HCT116 (cell line): ENCODE measurements at regions not wholly inside any gene's neighbourhood (a gene's known extent, or its start where the extent isn't known, plus 50 kb on each side); places are given as distances from the start of the nearest gene placed in this dataset.

Experiments
- ATAC-seq: fragments of 200-7000 bp; cut with Tn5 transposase; 2 replicates; pipeline ENCODE4 v1.9.1; 2020; ENCODE audit warnings: mild to moderate bottlenecking, moderate library complexity
- BruUV-seq: library from RNA; stranded (reverse); fragments of 400-500 nt; replicated peaks from 2 replicates; lab custom pipeline; 2021; lab: Mats Ljungman, UMichigan
- CTCF ChIA-PET: fragments of 300-600 bp; sonication (Branson Sonifier 250); formaldehyde crosslinking; loops from one replicate; lab custom pipeline; 2021; ENCODE audit warnings: antibody characterized with exemption; lab: Charles Lee
- POLR2A ChIA-PET: fragments of 300-600, 350-600 bp; sonication (Branson Sonifier 250); formaldehyde crosslinking; loops from one replicate; lab custom pipeline; 2021; ENCODE audit warnings: antibody characterized with exemption; lab: Charles Lee
- RAD21 ChIA-PET, 2 experiments: fragments of 300-600 bp; sonication (Branson Sonifier 250); formaldehyde crosslinking; loops; one replicate each; lab custom pipeline; 2023; ENCODE audit warnings: low total read pairs in 2 of 2; ENCODE audit not compliant: uncharacterized antibody in 2 of 2, unreplicated experiment in 2 of 2, low non-redundant PET in 1 of 2; lab: Charles Lee
- DNase-seq: peaks from one replicate; pipeline ENCODE4 v3.0.0-alpha.2; 2010; ENCODE audit warnings: low read depth, low spot score
- H2AFZ ChIP-seq: fragments of 200-600 bp; shearing (Covaris generic), sonication (generic); 2 replicates; pipeline ENCODE4 v1.6.1; 2017; ENCODE audit warnings: low read depth, mixed run types, mixed read lengths, antibody characterized with exemption, low read length; ENCODE audit not compliant: poor library complexity, severe bottlenecking
- H3K27ac ChIP-seq: 2 replicates; pipeline ENCODE4 v1.5.1; 2012; ENCODE audit warnings: low read depth, low read length
- H3K27me3 ChIP-seq: fragments of 200-600 bp; sonication (generic); 2 replicates; pipeline ENCODE4 v1.6.1; 2016; ENCODE audit warnings: mixed run types, low read length, mixed read lengths; ENCODE audit not compliant: insufficient read depth
- H3K36me3 ChIP-seq, 2 experiments: fragments of 200-500 bp in 1 of 2; fragments of 200-600 bp in 1 of 2; sonication (Bioruptor generic) in 1 of 2; sonication (generic) in 1 of 2; 2 replicates each; pipeline versions ENCODE4 v1.5.1 to v1.6.1; 2014 to 2016; ENCODE audit warnings: low read length in 2 of 2, inconsistent platforms in 1 of 2, mixed read lengths in 1 of 2, mixed run types in 1 of 2; ENCODE audit not compliant: insufficient read depth in 2 of 2, control insufficient read depth in 1 of 2
- H3K4me1 ChIP-seq, 2 experiments: fragments of 200-600 bp in 1 of 2; sonication (generic) in 1 of 2; 2 replicates each; pipeline versions ENCODE4 v1.5.1 to v1.6.1; 2012 to 2017; ENCODE audit warnings: low read length in 2 of 2, inconsistent platforms in 1 of 2, mild to moderate bottlenecking in 1 of 2, mixed read lengths in 1 of 2, mixed run types in 1 of 2, moderate library complexity in 1 of 2; ENCODE audit not compliant: insufficient read depth in 2 of 2, control insufficient read depth in 1 of 2
- H3K4me2 ChIP-seq: fragments of 200-600 bp; sonication (generic); 2 replicates; pipeline ENCODE4 v1.6.1; 2017; ENCODE audit warnings: mixed run types, low read length, mixed read lengths
- H3K4me3 ChIP-seq, 2 experiments: fragments of 200-600 bp in 1 of 2; sonication (generic) in 1 of 2; replicated peaks in 1 of 2; 2 replicates each; pipeline ENCODE4 v1.5.1; 2011 to 2016; ENCODE audit warnings: low read length in 2 of 2, control low read depth in 1 of 2, low read depth in 1 of 2, mild to moderate bottlenecking in 1 of 2, mixed read lengths in 1 of 2, mixed run types in 1 of 2
- H3K79me2 ChIP-seq: fragments of 200-600 bp; sonication (generic); 2 replicates; pipeline ENCODE4 v1.6.1; 2017; ENCODE audit warnings: mild to moderate bottlenecking, mixed run types, low read length, moderate library complexity, mixed read lengths; ENCODE audit not compliant: insufficient read depth
- H3K9ac ChIP-seq: fragments of 200-600 bp; sonication (generic); 2 replicates; pipeline ENCODE4 v1.6.1; 2016; ENCODE audit warnings: low read length, mixed read lengths
- H3K9me2 ChIP-seq: fragments of 200-600 bp; sonication (generic), shearing (Covaris generic); 2 replicates; pipeline ENCODE4 v1.6.1; 2017; ENCODE audit warnings: mixed run types, mild to moderate bottlenecking, moderate library complexity; ENCODE audit not compliant: insufficient read depth
- H3K9me3 ChIP-seq, 2 experiments: fragments of 200-500 bp in 1 of 2; fragments of 200-600 bp in 1 of 2; sonication (Bioruptor generic) in 1 of 2; sonication (generic) in 1 of 2; 2 replicates each; pipeline ENCODE4 v1.6.1; 2014 to 2017; ENCODE audit warnings: low read length in 2 of 2, mixed read lengths in 2 of 2, inconsistent platforms in 1 of 2, low read depth in 1 of 2, mild to moderate bottlenecking in 1 of 2, mixed run types in 1 of 2, moderate library complexity in 1 of 2; ENCODE audit not compliant: control insufficient read depth in 1 of 2, insufficient read depth in 1 of 2
- H4K20me1 ChIP-seq: fragments of 200-600 bp; sonication (generic), shearing (Covaris generic); 2 replicates; pipeline ENCODE4 v1.6.1; 2017; ENCODE audit warnings: mixed run types, mild to moderate bottlenecking, moderate library complexity; ENCODE audit not compliant: insufficient read depth
- CEBPB ChIP-seq: IDR thresholded peaks from 2 replicates; pipeline ENCODE4 v1.6.1; 2012; ENCODE audit warnings: low read depth
- ELF1 ChIP-seq: IDR thresholded peaks from 2 replicates; pipeline ENCODE4 v1.6.1; 2012; ENCODE audit warnings: low read depth, borderline replicate concordance
- EZH2phosphoT487 ChIP-seq: fragments of 200-600 bp; IDR thresholded peaks from 2 replicates; pipeline ENCODE4 v1.6.1; 2018; ENCODE audit warnings: antibody characterized with exemption, borderline replicate concordance
- JUND ChIP-seq: IDR thresholded peaks from 2 replicates; pipeline ENCODE4 v1.6.1; 2012
- POLR2A ChIP-seq: IDR thresholded peaks from 2 replicates; pipeline ENCODE4 v1.7.0; 2011; ENCODE audit warnings: borderline replicate concordance; ENCODE audit not compliant: insufficient read depth, insufficient read length; ENCODE audit errors: extremely low read depth
- RAD21 ChIP-seq: IDR thresholded peaks from 2 replicates; pipeline ENCODE4 v1.6.1; 2012; ENCODE audit warnings: low read depth, mild to moderate bottlenecking
- SP1 ChIP-seq: IDR thresholded peaks from 2 replicates; pipeline ENCODE4 v1.6.1; 2012; ENCODE audit warnings: low read depth
- ZFX ChIP-seq: fragments of 450-650 bp; IDR thresholded peaks from 2 replicates; pipeline ENCODE4 v1.6.1; 2017
- ZNF274 ChIP-seq: fragments of 200-500 bp; sonication (Bioruptor generic); IDR thresholded peaks from 2 replicates; pipeline ENCODE4 v1.6.1; 2014; ENCODE audit warnings: mild to moderate bottlenecking, low read depth, low read length, inconsistent platforms
- intact Hi-C: fragments of 100-400 bp; cut with micrococcal nuclease; formaldehyde crosslinking; loops from 2 replicates; pipeline ENCODE4 v1.10.0; 2022
- TF ChIP-seq, protein P1 (sequence below): IDR thresholded peaks from 2 replicates; pipeline ENCODE4 v1.6.1; 2012
- TF ChIP-seq, protein P2 (sequence below): IDR thresholded peaks from 2 replicates; pipeline ENCODE4 v1.6.1; 2011; ENCODE audit warnings: mild to moderate bottlenecking, low read length, moderate library complexity; ENCODE audit not compliant: insufficient replicate concordance; ENCODE audit errors: extremely low read depth

DNA sequence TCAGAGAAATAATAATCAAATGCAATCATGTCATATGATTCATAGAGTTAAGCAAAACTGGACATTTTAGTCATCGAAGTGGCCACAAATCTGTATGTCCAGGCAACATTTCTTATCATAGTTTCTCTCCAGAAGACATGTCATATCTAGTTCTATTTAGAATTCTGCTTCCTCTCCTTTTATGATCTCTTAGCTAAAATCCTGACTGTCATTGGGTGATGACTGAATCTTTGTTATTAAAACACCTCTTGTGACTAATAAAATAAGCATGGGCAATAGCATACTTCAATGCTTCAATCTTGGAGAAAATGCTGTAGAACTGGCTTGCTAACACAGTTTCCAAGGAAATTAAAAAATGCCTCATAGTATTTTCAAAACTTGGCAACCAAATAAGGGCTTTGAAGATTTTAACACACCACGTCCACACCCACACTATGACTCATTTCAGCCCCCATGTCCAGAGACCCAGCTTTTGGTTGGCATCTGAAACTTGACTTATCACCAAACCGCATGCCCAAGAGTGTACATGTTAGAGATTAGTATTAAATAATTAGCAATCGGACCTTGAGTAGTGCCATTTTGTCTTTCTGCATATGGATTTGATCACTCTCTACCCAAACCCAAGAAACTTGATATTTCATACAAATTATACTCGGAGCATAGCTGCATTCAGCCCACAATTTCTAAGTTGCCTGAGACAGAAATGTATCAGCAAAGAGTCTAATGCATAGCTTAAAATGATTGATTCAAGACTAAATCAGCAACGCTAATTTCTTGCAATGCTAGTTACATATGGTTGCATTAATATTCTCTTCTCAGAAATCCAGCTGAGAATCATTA, 106.5 kb upstream of the ETAA1 start:
- ChIA-PET RAD21 (no interaction called here), POLR2A (no interaction called here), CTCF (no interaction called here)
- no peak overlapping the region for H3K4me3 ChIP-seq
- intact Hi-C loops: no loop called here
- ATAC-seq (no peak), DNase-seq (peak; percentile 3)
- H3K27ac ChIP-seq: no peak overlapping the region
- H3K4me2 ChIP-seq: no peak overlapping the region; the same call in 1 of the 2 replicates
- no peak overlapping the region for H2AFZ ChIP-seq
- H3K9ac ChIP-seq: no peak overlapping the region
- H3K27me3 ChIP-seq: no peaks in the 10 kb centered on the region
- H3K9me2 ChIP-seq: no peaks in the 10 kb centered on the region
- H3K79me2 ChIP-seq: no peaks in the 10 kb centered on the region
- H3K4me1 ChIP-seq: peaks cover 0 to 8% of the 10 kb centered on the region in 2 experiments; a peak in 1 of 4 replicates
- H4K20me1 ChIP-seq: no peaks in the 10 kb centered on the region
- no peak for TF ChIP-seq RAD21
- no peak for TF ChIP-seq ELF1
- no peak for TF ChIP-seq CEBPB
- no peak for TF ChIP-seq JUND
- TF ChIP-seq EZH2phosphoT487: no peak
- TF ChIP-seq ZNF274: no peak
- H3K9me3 ChIP-seq: no peaks in the 10 kb centered on the region
- BruUV-seq: no TSS peak
- no peaks in the 10 kb centered on the region for H3K36me3 ChIP-seq

DNA sequence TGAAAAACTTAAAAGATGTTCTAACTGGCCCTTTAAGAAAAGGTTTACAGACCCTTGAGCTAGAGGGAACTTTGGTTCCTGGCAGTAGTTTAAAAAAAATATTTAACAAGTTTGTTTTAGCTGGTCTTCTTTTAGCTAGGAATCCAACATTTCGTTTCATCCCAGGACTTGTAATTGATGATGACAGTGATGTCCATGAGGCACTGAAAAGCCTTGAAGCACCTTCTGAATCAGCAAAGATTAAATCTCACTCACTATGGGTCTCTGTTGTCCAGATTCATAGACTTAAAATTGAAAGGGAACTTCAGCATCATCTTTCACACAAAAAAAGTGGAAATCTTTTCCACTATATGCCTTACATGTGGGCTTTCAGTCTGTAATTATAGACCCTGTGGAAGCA, 102.9 kb upstream of the ETAA1 start:
- POLR2A ChIA-PET: no interaction called here
- H3K27ac ChIP-seq: no peak overlapping the region
- no peak overlapping the region for H3K4me2 ChIP-seq
- H4K20me1 ChIP-seq: no peaks in the 10 kb centered on the region
- RAD21 ChIA-PET: no interaction called here
- intact Hi-C loops: no loop called here
- TF ChIP-seq ELF1 (no peak), SP1 (no peak), ZFX (no peak), POLR2A (no peak), JUND (no peak)
- TF ChIP-seq, protein P1, sequence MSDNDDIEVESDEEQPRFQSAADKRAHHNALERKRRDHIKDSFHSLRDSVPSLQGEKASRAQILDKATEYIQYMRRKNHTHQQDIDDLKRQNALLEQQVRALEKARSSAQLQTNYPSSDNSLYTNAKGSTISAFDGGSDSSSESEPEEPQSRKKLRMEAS: no peak
- TF ChIP-seq, protein P2, sequence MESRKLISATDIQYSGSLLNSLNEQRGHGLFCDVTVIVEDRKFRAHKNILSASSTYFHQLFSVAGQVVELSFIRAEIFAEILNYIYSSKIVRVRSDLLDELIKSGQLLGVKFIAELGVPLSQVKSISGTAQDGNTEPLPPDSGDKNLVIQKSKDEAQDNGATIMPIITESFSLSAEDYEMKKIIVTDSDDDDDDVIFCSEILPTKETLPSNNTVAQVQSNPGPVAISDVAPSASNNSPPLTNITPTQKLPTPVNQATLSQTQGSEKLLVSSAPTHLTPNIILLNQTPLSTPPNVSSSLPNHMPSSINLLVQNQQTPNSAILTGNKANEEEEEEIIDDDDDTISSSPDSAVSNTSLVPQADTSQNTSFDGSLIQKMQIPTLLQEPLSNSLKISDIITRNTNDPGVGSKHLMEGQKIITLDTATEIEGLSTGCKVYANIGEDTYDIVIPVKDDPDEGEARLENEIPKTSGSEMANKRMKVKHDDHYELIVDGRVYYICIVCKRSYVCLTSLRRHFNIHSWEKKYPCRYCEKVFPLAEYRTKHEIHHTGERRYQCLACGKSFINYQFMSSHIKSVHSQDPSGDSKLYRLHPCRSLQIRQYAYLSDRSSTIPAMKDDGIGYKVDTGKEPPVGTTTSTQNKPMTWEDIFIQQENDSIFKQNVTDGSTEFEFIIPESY: no peak
- no peak for ATAC-seq
- H3K4me3 ChIP-seq: no peak overlapping the region
- peaks cover 0 to 8% of the 10 kb centered on the region in 2 experiments; a peak in 1 of 4 replicates for H3K4me1 ChIP-seq
- no peaks in the 10 kb centered on the region for H3K36me3 ChIP-seq
- no peaks in the 10 kb centered on the region for H3K9me3 ChIP-seq
- H3K27me3 ChIP-seq: no peaks in the 10 kb centered on the region
- CTCF ChIA-PET: no interaction called here
- BruUV-seq: no TSS peak
- no peaks in the 10 kb centered on the region for H3K9me2 ChIP-seq
- H2AFZ ChIP-seq: no peak overlapping the region
- no peak for DNase-seq
- H3K9ac ChIP-seq: no peak overlapping the region
- no peaks in the 10 kb centered on the region for H3K79me2 ChIP-seq
